Stomach smooth muscle (tissue), 2 donors: ENCODE measurements at regions not wholly inside any gene's neighbourhood (a gene's known extent, or its start where the extent isn't known, plus 50 kb on each side); places are given as distances from the start of the nearest gene placed in this dataset.

Experiments used
- H3K27ac ChIP-seq: one replicate; pipeline ENCODE4 v1.7.0; 2013; ENCODE audit warnings: mild to moderate bottlenecking, low read length, inconsistent platforms
- H3K27me3 ChIP-seq, 2 donors: one replicate each; pipeline ENCODE4 v1.7.0; 2013; ENCODE audit warnings: low read length in 2 of 2; ENCODE audit not compliant: insufficient read depth in 2 of 2, control insufficient read depth in 1 of 2
- H3K36me3 ChIP-seq, 2 donors: one replicate each; pipeline ENCODE4 v1.7.0; 2013; ENCODE audit warnings: low read length in 2 of 2; ENCODE audit not compliant: control insufficient read depth in 2 of 2, insufficient read depth in 2 of 2
- H3K4me1 ChIP-seq: one replicate; pipeline ENCODE4 v1.7.0; 2013; ENCODE audit warnings: low read length; ENCODE audit not compliant: control insufficient read depth, insufficient read depth
- H3K4me3 ChIP-seq, 2 donors: one replicate each; pipeline ENCODE4 v1.7.0; 2013; ENCODE audit warnings: low read length in 2 of 2
- H3K9ac ChIP-seq, 2 donors: one replicate each; pipeline ENCODE4 v1.7.0; 2013; ENCODE audit warnings: low read length in 2 of 2, mild to moderate bottlenecking in 1 of 2
- H3K9me3 ChIP-seq, 2 donors: one replicate each; pipeline ENCODE4 v1.7.0; 2013; ENCODE audit warnings: low read length in 2 of 2; ENCODE audit not compliant: control insufficient read depth in 2 of 2
- donor health status: healthy.
- donor health status: Pancreatic carcinoma.

DNA sequence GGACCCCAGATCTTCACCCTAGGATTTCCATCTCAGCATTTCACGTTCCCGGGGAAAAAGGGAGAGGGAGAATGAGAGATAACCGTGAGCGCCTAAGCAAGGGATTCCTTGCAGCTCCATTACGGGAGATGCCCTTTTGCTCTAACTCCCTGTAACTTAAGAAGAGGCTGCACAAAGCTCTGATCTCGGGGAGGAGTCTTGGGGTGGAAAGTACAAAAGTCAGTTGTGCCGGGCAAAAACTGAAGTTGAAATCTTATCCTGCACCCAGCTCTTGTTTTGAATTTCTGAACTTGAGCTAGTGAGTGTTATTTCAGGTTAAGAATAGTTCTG lies 256.4 kb upstream of the SOX21 start:
- Histone ChIP-seq H3K4me3 (peak overlapping the region in 1 of 2 donors; percentile 29), H3K27me3 (peaks cover 14 to 36% of the 10 kb centered on the region in 2 donors), H3K27ac (no peak overlapping the region), H3K9ac (no peak overlapping the region), H3K4me1 (peaks cover 3% of the 10 kb centered on the region), H3K9me3 (no peaks in the 10 kb centered on the region), H3K36me3 (no peaks in the 10 kb centered on the region)

DNA sequence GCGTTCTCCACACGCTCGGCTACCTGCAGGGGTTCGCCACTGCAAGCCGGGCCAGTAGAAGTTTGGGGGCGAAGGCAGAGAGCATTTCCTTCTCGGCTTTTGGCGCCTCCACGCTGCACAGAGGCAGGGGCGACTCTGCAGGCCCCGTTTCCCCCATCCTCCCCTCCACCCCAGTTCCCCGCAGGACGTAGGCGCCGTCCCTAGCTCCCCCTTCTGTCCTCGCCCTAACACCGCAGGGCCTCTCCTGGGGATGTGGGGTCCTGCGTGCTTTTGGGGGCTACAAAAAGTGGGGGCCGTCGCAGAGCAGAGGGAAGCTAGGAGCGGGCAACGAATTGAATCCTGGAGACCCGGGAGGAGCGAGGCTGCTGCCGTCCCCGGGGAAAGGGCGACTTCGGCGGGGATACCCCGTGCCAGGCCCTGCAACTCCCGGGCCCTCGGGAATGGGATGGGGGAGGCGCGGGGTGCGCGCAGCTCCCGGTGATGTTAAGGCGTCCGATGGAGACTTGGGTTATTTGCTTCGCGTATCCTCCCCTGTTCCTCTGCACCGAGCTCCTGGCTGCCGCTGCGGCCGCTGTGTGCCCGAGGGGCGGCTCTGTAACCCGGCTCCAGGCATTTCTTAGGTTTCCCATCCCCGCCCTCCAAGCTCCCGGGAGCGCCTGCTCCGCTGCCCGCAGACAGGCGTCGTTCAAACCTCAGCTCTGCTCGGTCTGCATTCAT lies 255.9 kb upstream of the SOX21 start:
- peak overlapping the region; percentile 24 to 29 for H3K4me3 ChIP-seq
- no peak overlapping the region for H3K27ac ChIP-seq
- no peak overlapping the region for H3K9ac ChIP-seq
- no peaks in the 10 kb centered on the region for H3K9me3 ChIP-seq
- H3K4me1 ChIP-seq, result peaks cover 3% of the 10 kb centered on the region
- H3K36me3 ChIP-seq, result no peaks in the 10 kb centered on the region
- H3K27me3 ChIP-seq, result peaks cover 16 to 41% of the 10 kb centered on the region in 2 donors

DNA sequence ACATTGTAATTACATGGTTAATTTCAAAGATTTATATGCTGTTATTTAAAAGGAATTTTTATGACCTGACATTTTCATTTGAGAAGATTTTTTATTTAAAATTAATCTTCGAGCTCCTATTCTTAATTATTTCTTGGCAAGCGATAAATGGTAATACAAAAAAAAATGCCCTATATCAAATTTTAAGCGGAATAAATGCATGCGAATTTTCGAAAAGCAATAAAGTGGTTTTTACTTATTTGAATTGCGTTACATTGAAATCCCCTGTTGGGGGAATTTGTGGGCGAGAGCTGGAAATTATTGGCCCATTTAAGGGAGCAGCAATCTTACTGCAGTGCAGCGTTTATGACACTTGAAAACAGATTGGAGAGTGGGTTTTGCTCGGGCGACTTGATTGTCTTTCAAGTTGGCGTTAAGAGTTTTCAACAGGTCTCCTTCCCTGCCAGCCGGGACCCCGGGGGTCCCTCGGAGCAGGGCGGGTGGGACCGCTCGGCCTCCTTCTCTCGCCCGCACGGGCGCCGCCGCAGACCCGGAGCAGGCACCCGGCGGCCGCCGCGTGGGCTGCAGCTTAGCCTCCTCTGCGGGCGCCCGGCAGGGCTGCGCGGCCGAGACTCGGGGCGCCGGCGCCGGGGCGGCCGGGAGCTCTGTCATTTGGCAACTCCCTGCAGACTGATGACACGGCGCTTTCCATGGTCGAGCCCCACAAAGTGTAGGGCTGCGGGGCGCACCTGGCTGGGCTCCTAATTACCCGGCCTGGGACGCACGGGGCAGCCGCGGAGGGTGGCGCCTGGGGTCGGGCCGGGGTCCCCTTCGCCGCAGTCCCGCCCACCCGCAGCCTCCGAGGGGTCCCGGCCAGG lies 255.1 kb upstream of the SOX21 start:
- Histone ChIP-seq H3K4me3 (peak overlapping the region in 1 of 2 donors; percentile 24), H3K36me3 (no peaks in the 10 kb centered on the region), H3K4me1 (peaks cover 3% of the 10 kb centered on the region), H3K27ac (no peak overlapping the region), H3K9me3 (no peaks in the 10 kb centered on the region), H3K27me3 (peaks cover 16 to 42% of the 10 kb centered on the region in 2 donors), H3K9ac (no peak overlapping the region)

DNA sequence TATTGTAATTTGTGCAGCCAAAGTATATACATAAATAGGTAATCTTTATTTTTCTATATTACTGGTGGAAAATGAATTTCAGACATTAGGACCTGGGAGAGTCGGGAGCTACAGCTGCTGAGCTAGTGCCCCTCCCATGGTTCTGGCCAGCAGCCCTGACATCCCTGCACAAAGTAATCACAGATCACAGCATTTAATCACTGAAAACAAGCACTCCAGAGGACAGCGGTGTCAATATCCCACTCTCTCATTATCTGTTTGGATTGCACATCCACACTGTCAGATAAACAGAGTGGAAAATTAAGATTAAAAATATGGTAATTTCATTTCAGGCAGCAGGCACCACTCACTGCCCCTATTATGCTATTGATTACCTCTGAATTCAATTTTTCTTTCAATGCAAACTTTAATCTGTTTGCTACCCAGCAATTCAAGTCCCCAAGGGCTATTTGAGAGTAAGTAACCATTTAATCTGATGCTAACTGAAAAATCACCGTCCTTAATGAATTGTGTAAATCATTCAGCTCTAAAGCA lies 254.1 kb upstream of the SOX21 start:
- no peaks in the 10 kb centered on the region for H3K36me3 ChIP-seq
- H3K4me1 ChIP-seq, result peaks cover 3% of the 10 kb centered on the region
- H3K9me3 ChIP-seq, result peaks cover 0 to 2% of the 10 kb centered on the region in 2 donors
- no peak overlapping the region for H3K9ac ChIP-seq
- no peak overlapping the region for H3K4me3 ChIP-seq
- H3K27ac ChIP-seq, result no peak overlapping the region
- peaks cover 18 to 42% of the 10 kb centered on the region in 2 donors for H3K27me3 ChIP-seq

DNA sequence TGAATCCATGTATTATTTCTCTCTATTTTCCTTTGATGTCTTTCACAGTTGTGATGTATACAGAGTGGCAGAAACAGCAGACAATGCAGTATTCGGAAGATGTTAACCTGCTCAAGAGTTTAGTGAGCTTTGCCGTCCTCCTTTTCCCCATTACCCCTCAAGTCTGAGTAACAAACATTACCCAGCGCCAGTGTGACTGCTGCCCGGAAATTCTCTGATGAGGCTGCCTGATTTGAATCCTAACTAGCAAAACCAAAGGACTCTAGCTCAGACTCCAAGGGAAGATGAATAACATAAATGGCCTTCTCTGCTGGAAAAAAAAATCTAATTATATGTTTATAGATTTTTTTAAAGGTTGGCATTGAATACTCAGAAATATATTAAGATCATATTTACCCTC lies 247.3 kb upstream of the SOX21 start:
- Histone ChIP-seq H3K27me3 (peaks cover 5 to 7% of the 10 kb centered on the region in 2 donors), H3K9ac (no peak overlapping the region), H3K27ac (no peak overlapping the region), H3K9me3 (peaks cover 0 to 2% of the 10 kb centered on the region in 2 donors), H3K36me3 (no peaks in the 10 kb centered on the region), H3K4me3 (no peak overlapping the region), H3K4me1 (no peaks in the 10 kb centered on the region)

DNA sequence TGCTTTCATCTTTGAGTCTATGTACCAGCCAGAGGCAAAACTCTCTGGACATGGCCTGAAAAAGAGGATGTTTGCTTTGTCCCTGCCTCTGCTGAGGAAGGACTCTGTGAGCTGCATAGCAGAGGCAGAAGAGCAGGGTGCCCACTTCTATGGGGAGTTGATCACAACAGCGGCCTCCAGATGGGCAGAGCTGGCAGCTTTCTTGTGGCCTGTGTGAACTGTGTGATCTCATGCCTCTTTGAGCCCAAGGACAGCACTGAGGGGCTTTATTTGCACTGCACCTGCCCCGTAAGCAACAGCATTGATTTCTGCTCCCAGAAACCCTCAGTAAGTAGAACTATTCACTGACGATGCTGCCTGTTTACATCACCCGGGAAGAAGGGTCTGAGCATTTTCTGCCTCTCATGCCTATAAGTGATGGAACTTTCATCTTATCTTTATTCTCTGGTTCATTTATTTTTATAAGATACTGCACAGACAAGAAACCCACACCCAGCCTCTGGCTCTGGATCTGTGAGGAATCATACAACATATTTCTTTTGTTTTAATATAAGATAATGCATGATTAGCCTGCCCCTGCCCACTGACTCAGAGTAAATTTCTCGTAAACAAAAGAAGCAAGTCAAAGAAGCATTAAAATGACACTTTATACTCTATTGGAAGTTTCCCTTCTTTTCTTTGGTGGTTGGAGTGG lies 244.2 kb upstream of the SOX21 start:
- H3K4me1 ChIP-seq, result no peaks in the 10 kb centered on the region
- H3K9ac ChIP-seq, result no peak overlapping the region
- peaks cover 0 to under 1% of the 10 kb centered on the region in 2 donors for H3K27me3 ChIP-seq
- no peaks in the 10 kb centered on the region for H3K36me3 ChIP-seq
- peaks cover 0 to 4% of the 10 kb centered on the region in 2 donors for H3K9me3 ChIP-seq
- no peak overlapping the region for H3K4me3 ChIP-seq
- H3K27ac ChIP-seq, result no peak overlapping the region

DNA sequence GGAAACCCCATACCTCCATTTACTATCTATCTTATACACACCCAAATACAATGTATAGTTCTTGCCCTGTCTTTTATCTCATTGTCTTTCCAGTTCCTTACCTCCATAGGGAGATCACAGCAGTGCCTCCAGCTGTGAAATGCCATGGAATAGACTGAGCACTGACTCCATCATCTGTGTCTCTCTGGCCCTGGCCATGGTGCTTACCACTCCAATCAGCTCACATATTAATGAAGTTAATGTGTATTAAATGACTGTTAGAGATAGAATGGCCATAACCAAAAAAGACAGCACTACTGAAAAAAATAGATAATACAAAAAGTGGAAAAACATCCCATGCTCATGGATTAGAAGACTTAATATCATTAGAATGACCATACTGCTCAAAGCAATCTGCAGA lies 240.4 kb upstream of the SOX21 start:
- Histone ChIP-seq H3K4me1 (no peaks in the 10 kb centered on the region), H3K27ac (no peak overlapping the region), H3K36me3 (no peaks in the 10 kb centered on the region), H3K27me3 (no peaks in the 10 kb centered on the region), H3K4me3 (no peak overlapping the region), H3K9me3 (peaks cover 0 to 2% of the 10 kb centered on the region in 2 donors), H3K9ac (no peak overlapping the region)

DNA sequence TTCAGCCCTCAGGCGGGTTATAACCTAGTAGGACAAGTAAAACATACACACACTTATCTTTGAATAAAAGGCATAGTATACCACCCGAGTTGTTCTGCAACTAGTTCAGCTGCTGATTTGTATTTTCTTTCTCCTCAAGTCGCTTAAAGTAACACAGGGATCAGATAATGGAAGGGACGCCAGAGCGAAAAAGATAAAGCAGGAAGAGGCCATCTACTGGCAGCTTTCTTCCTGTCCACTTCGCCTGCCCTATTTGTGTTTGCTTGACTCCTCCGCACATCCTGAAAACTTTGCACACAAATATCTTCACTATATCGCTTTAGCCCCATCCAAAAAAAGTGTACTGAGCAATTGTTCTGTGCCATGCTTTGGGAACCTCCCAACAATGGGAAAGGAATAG lies 238.0 kb upstream of the SOX21 start:
- H3K27ac ChIP-seq, result no peak overlapping the region
- no peaks in the 10 kb centered on the region for H3K4me1 ChIP-seq
- no peaks in the 10 kb centered on the region for H3K36me3 ChIP-seq
- H3K9ac ChIP-seq, result no peak overlapping the region
- peaks cover 0 to 2% of the 10 kb centered on the region in 2 donors for H3K9me3 ChIP-seq
- no peak overlapping the region for H3K4me3 ChIP-seq
- no peaks in the 10 kb centered on the region for H3K27me3 ChIP-seq

DNA sequence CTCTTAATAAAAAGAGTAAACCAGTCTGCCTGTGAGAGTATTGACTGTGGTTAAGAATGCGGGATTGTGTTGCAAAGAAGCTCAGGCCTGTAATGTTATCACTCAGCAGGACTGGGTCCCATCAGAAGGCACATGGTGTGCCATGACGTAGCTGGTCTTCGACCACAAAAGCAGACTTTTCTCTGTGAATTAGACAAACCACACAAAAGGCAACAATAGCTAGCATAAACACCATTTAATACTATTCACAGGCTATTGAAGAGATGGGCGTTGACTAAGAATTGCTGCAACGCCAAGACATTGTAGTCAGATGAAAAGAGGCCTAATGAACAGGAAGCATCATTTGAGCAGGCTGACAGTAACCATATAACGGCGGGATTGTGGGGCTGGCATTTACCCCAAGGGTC lies 235.6 kb upstream of the SOX21 start:
- H3K9ac ChIP-seq, result no peak overlapping the region
- H3K9me3 ChIP-seq, result no peaks in the 10 kb centered on the region
- no peaks in the 10 kb centered on the region for H3K4me1 ChIP-seq
- no peak overlapping the region for H3K27ac ChIP-seq
- no peaks in the 10 kb centered on the region for H3K36me3 ChIP-seq
- H3K27me3 ChIP-seq, result no peaks in the 10 kb centered on the region
- H3K4me3 ChIP-seq, result no peak overlapping the region

DNA sequence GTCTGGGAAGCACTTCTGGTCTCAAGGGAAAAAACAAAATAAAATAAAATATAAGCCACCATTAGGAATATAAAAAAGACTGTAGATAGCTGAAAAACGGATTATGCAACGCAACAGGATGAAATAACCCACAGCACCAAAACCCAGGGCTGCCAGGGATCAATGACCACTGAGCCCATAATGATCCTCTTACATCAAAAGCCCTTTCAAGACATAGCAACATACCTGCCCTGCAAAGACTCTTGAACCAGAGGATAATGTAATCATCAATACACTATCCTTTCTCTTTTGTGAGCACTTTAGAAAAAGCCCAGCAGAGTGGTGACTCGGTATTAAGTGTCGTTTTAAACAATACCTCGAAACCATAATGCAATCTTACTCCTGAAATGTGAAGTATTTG lies 235.0 kb upstream of the SOX21 start:
- H3K36me3 ChIP-seq, result no peaks in the 10 kb centered on the region
- H3K9ac ChIP-seq, result no peak overlapping the region
- H3K9me3 ChIP-seq, result no peaks in the 10 kb centered on the region
- no peak overlapping the region for H3K27ac ChIP-seq
- no peak overlapping the region for H3K4me3 ChIP-seq
- no peaks in the 10 kb centered on the region for H3K27me3 ChIP-seq
- no peaks in the 10 kb centered on the region for H3K4me1 ChIP-seq
